NCI-H1092 treated with DMSO at 0.1 percent for 48 hours (cell line): ENCODE measurements at regions not wholly inside any gene's neighbourhood (a gene's known extent, or its start where the extent isn't known, plus 50 kb on each side); places are given as distances from the start of the nearest gene placed in this dataset.
"Not testable (repeated sequence)": the region's sequence is repeated elsewhere in the genome, so short reads cannot be mapped to it uniquely, and the experiment has no call there.

Experiments used
- DNase-seq: peaks from one replicate; lab custom pipeline; 2025; lab: John Stamatoyannopoulos, UW

DNA sequence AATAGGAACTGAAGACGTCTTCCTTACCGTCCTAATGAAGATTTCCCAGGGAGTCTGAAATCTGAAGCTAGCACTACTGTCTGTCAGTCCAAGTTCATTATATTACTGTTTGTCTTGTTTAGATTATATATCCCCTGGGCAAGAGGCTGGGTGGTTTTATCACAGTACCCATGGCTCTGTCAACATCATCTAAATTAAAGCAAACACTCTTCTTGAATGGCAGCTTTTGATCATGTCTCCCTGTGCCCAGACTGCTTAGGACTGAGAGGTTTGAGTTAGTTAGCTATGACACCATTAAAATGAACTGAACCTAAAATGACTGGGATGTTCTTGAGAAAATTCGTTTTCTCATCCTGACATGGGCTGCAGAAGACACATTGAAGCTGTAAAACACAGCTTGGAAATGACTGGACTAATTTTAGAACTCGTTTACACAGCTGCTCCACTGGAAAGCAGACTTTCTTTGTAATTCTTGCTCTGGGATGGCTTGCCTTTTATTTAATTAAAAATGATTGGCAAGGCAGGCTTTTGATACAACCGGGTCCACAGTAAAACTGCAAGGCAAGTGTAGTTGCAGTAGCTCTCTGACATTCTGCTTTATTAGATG lies 243.5 kb downstream of the MFSD1 start:
- peak; percentile 29 for DNase-seq

DNA sequence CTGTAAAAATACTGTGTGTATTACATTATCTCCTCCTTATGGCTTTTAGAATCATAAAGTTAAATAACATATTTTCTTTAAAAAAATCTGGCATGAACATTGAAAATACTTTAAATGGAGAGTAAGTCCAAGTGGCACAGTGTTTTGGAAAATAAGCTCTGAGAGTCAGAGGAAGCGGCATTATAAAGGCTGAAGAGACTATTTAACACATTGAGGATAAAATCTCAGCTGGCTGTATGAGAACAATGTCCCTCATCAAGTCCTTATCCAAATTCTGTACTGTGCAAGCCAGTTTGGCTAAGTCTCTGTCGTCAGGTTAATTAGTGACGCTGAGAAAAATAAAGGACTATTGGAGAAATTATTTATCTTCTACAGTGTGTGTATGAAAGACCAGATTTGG lies 245.5 kb downstream of the MFSD1 start:
- DNase-seq: no peak

DNA sequence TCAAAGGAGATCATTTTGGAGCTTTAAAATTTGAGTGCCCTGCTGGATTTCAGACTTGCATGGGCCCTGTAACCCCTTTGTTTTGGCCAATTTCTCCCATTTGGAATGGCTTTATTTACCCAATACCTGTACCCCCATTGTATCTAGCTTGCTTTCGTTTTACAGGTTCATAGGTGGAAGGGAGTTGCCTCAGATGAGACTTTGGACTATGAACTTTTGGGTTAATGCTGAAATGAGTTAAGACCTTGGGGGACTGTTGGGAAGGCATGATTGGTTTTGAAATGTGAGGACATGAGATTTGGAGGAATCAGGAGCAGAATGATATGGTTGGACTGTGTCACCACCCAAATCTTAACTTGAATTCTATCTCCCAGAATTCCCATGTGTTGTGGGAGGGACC lies 250.6 kb downstream of the MFSD1 start:
- DNase-seq: not testable (repeated sequence)

DNA sequence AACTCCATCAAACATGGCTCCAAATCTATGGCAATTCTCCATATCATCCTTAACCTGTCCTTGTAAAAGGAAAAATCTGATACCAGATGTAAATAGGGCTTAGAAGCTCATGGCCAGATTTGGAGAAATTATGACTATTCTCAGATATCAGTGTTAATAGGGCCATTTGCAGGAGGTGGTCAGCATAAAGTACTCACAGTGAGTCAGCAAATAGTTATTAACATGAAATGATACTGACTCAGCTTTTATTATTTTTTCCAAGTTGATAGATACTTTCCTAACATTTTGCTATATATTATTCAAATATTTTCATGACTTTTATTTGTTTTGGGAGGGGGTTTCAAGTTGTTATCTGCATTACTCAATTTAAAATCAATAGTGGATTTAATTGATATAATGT lies 255.8 kb downstream of the MFSD1 start:
- DNase-seq: no peak

DNA sequence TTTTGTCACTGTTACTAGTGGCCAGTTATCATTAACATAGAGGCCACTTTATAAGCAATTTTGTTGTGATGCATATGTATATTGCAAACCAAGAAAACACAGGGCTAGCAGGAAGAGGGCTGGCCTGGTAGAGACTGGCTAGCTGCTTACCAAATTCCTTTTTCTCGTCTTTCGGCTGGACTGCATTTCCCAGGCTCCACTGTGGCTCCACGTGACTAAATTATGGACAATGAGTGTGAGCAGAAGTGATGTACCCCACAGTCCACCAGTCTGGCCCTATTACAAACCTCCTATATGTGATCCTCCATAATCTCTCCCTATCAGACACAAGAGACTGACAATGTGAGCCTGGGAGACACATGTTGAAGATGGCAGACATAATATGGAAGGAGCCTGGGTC lies 257.0 kb downstream of the MFSD1 start:
- DNase-seq: no peak

DNA sequence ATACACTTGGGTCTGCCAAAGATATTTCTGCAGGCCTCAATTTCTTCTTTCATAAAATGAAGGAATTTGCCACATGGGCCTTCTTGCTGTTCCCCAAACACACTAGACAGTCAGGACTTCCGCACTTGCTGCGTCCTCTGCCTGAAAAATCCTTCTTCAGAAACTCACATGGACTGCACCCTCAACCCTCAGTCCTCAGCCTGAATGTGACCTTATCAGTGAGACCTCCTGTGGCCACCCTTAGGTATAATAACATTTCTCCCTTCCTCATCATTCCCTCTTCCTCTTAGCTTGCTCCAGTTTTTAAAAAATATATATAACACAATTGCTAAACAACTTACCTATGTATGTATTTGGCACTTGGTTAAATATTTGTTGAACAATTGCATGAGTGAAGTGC lies 257.5 kb downstream of the MFSD1 start:
- no peak for DNase-seq

DNA sequence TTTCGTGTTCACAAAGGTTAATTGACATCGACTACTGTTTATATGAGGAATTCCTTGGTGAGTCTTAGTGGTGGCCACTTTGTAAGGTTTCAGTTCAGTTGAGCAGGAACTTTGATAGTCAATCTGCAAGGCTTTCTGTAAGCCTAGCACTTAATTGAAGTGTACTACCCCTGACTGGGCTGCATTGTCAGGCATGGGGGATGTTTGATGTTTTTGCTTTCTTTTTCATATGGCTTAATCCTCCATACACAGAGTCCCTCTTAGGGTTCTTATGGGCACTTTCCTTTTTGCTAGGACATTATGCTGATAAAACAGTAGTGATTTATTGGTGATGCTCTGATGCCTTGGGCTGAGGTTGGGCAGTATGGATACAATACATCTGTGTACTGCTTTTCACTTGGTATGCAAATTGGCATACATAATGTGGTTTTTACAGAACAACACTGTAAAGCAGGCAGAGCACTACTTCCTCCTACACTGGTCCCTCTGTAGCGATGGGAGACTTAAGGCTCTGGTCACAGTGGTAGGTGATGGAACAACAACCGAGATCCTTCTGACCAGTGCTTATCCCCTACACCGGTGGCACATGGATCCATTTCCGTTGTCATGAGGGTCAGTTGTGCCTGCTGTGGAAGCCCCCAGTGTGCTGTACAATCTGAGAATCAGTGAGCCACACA lies 261.0 kb downstream of the MFSD1 start:
- DNase-seq: no peak

DNA sequence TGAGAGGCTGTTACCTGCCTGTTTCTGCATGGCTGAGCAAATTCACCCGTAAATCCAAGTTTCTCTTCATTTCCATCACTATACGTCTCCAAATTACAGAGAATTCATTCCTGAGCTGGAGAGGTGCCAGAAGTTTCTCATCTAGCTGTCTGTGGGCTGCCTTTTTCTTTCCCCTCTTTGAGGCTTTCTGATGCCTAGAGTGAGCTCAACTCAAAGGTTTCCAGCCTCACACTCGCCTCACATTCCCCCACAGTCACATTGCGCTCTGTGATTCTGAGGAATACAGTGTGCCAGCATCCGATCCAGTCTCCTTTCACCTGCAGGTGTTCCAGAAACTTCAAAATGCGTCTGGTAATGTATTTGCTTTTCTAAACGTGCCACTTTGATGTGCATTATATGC lies 267.2 kb downstream of the MFSD1 start, which contains the start of gene IQCJ:
Gene IQCJ, plus strand, starts transcription at position 229 of the 400 bp plus-strand sequence.
- no peak for DNase-seq

DNA sequence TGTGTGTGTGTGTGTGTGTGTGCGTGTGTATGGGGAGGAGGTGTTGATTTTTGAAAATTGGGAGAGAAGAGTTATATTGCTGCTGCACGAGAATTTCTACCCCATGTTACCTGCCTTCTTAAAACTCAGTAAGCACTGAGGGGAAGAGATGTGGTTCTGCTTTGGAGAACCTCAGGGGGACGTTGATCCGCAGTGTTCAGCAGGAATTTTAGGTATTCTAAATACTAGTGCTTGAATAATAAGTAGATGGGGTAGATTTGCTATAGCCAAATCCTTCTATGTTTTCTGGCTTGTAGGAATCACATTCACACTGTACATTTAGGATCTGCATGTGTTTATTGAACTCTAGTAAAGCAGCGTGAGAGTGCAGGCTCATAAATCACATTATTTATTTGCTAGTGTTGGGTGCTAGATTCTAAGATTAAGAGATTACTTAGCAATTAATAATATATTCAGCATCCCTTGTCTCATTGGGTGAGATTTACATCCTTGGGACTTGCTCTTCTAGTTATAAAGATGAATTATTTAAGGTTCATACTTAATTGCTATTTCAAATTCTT lies 268.1 kb downstream of the MFSD1 start:
- no peak for DNase-seq

DNA sequence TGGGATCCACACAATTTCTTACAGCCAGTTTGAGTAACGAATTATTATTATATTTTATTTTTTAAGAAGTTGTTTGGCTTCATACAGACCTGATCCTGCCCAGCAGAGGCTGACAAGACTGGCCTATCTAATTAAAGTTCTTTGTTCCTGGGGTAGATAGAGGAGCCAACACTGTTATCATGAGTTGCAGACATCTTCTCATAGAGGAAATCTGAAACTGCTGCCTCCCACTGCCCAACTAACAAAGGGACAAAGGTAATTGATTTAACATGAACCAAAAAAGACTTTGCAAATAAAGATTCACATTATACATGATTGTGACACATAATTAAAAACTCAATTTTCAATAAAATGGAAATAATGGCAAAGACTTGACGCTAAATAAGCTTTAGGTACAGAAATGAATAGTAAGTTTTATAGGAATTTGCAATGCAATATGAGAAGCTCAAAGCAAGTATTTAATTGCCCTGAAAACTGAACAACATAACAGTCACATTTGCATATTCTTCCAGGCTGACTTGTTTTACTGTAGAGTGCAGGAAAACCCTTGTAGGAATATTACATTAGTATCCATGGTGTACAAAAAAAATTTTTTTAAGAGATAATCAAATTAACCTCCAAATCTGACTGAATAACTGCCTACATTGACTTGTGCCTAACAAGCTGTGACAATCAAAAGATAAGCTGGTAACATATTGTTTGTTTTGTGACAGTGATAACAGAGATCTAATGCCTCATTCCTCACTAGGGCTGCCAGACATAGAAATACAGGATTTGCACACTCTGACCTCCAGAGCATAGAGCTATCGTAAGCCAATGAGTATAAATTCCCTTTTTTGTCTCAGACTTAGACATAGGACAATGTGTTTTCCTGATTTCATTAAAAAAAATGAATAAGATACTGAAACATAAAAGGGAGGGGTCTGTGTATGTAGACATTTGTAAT lies 273.2 kb downstream of the MFSD1 start:
- DNase-seq: no peak

DNA sequence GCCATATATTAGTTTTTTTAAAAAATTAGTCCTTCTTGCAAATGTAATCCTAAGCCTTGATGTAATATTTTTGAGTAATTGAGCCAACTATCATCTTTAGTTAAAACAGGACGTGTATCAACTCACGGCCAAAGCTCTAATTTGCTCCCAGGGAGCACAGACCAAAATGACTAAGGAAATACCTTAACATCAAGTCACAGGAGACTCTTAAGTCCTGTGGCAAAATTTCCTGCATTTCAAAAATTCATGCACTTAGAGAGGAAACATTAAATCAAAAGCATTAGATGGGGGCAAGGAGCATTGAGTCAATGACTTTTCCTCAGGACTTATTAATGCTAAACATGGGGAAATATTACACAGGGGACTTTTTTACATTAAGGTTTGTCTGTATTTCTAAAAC lies 276.0 kb downstream of the MFSD1 start:
- DNase-seq: no peak

DNA sequence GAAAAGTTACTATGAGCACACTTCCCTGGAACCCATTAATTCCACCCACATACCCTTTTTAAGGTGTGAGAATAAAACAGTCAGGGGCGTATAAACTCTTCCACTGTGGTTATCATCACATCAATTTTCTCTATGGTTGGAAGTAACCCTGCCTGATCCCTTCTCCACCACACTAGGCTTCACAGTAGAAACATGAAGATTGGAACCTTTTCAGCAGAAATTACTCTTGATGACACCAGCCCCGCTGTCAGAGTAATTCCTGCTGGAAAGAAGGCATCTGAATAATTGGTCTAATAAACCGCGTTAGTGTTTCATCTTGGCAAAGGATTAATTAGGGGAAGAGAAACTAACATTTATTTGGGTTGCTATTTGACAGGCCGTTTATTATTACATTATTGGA lies 278.4 kb downstream of the MFSD1 start:
- no peak for DNase-seq

DNA sequence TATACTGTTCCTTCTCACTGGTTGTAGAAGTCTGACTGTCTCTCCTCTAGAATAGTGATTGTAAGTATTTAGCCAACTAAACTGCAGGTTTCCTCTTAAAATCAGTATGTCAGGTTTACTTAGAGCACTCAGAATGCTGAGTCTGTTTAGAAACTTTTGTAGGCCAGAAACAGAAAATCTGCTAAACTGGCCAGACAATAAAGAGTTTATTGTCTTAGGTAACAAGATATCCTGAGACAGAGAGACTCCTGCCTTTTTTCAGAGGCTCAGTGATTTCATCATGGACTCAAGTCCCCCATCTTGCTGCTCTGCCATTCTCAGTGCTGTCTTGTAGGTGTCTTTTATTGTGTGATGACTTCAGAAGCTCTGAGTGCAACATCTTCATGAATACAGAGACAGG lies 279.0 kb downstream of the MFSD1 start:
- DNase-seq: no peak

DNA sequence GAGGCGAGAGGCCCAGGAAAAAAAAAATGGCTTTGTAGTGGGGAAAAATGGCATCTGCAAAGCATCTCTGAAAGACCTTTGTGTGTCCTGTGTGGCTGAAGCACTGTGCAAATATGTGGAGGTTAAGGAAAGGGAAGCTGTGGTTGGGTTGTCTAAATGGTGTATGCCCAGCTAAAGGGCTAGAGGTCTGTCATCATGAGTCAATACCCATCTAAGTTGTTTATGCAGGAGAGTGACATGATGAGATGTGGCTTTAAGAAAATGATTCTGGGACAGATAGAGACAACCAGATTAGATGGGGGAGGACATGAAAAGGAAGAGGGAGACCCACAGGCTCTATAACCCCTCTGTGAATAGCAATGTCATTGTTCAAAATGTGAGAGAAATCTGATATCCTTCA lies 280.7 kb downstream of the MFSD1 start:
- DNase-seq: no peak

DNA sequence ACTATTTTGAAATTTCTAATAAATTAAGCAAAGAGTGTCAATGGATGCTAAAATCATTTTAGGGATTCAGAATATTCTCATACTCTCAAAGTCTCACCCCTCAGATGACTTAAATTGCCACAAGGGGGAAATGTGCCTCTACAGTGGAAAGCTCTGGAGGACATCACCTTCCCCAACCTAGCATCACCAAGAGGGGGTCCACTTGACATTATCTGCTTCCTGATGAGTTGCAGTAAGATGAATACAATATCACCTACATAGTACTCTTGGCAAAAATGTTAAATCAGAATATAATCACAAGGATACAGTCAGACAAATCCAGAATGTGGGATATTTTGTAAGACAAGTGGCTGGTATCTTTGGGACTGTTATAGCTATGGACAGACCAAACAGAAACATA lies 290.1 kb downstream of the MFSD1 start:
- DNase-seq: no peak

DNA sequence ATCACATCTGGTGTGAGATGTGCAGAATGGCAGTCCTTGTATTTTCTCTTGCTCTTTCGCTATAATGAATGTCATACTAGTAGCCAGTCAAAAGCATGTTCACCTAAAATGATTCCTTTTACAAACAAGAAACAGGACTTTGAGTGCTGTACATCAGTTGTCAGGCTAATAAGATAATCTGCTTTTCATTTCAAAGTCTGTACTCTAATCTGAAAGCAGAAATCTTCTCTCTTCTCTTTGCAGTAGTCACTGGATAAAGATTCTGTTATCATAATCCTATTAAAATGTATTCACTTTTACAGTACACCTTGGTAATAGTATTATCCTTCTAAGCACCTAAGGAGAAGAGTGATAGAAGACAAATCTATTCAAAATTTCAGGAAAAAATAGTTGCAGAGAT lies 300.1 kb downstream of the MFSD1 start:
- no peak for DNase-seq

DNA sequence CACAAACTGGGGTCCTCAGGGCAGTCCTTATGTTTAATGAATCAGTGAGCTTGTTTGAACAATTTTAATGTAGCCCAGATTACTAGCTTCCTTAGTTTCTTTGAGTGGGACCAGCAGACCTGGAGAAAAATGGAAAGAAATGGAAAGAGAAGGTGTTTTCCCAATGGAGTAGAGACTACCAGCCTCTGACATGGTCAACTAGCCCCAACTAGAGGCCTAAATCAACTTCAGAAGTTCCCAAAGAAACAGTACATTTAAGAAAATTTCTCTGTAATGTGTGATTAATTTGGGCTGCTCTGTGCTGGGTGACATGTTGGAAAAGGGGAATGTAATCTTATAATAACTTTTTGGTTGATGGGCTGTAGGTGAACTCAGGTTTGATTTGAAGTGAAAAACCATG lies 310.9 kb downstream of the MFSD1 start:
- no peak for DNase-seq

DNA sequence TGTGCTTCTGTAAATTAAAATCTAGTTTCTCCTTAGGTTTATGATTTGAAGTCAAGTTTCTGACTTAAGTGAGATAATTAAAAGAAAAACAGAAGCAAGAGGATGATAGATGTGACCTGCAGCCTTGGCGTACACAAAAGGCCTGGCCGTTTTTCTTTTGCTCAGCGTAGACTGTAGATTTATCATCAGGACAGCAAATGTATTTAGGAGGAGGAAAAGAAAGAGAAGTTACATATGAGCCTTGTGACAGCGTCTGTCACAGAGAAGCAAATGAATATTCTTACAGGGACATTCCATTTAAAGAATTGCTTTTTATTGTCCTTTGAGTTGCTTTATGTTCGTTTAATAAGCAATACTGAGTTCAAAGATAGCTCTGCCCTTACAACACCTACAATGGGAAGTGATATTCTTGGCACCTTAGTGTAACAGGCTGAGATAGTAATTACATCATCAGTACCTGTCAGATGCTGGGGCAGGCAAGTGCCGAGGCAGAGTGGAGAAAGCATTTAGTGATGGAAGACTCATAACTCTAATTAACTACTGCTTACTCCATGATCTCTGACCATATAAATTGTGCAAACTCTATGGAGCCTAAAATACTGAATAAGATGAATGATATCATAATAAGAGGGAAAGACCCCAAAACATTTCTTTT lies 311.5 kb downstream of the MFSD1 start:
- DNase-seq: no peak

DNA sequence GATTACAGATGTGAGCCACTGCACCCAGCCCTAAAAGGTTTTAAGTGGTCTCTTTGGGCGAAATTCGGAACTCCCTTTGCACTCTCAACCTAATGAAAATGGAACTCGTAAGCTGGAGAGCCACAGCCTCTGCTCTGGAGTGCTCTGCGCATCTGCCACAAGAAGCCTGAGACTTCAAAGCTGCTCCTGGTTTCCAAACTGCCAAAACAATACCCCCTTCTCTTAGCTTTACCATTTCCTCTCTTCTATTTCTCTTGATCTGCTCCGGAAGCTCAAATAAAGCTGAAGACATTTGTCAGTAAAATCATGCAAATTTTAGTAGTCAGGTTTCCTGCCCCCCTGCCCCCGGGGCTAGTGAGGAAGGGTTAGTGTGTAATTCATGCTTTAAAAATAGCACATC lies 312.7 kb downstream of the MFSD1 start:
- DNase-seq: no peak

DNA sequence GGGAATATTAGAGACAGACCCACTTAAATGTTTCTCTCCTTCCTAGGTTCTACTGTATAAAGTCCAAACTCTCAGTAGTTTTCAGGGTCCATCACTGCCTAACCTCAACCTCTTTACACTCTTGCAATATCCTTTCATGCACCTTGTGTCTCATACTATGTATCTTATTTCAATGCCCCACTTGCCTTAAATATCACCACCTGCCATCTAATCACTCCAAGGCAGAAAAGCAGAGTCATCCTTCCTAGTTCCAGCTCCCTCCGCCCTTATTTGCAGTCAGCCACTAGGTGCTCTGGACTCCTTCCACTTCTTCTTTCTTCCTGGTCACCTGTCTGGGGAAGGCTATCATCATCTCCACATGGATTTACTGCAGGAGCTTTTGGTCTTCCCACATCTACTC lies 322.0 kb downstream of the MFSD1 start:
- no peak for DNase-seq

DNA sequence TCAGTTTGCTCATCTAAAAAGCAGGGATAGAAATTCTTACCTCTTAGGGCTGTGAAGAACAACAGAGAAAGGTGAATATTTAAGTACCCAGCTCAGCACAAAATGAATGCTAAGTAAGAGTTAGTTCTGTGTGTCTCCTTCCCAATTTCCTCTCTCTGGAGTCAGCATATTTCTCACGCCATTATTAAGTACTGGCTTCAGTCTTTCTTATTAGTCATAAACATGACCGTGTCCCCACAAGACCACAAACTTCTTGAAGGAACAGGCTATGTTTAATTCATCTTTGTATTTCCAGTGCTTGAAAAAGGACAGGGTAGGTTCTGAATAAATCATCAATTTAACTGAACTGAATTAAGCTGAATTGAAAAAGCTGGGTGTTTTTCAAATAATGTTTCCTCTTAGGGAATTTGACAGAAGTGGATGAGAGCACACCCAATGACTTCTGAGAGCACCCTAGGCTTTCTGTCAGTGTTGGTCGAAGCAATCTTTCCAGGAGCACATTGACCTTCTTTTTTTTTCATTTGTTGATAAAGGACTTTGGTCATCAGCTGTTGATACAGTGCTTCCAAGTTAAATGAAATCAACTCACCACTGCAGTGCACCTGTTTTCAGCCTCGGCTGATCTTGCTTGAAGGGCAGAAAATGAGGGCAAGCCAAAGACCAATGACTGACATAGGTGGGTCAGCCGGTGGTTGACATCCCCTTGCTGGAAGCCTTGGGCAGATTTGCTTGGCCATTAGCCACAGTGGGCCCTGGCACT lies 324.6 kb downstream of the MFSD1 start:
- no peak for DNase-seq
